Neuronal stem cell (in vitro differentiated cells): ENCODE measurements at regions not wholly inside any gene's neighbourhood (a gene's known extent, or its start where the extent isn't known, plus 50 kb on each side); places are given as distances from the start of the nearest gene placed in this dataset.
"Not testable (repeated sequence)": the region's sequence is repeated elsewhere in the genome, so short reads cannot be mapped to it uniquely, and the experiment has no call there.

Experiments used
- DNase-seq: peaks from one replicate; pipeline ENCODE4 v3.0.0-alpha.2; 2013; ENCODE audit warnings: low spot score
- H2AFZ ChIP-seq: one replicate; pipeline ENCODE4 v1.6.1; 2013; ENCODE audit warnings: mild to moderate bottlenecking, low read length, inconsistent platforms
- H2AK5ac ChIP-seq: 2 replicates; pipeline ENCODE4 v1.6.1; 2013; ENCODE audit warnings: low read depth, mild to moderate bottlenecking, inconsistent platforms, low read length, moderate library complexity, mixed read lengths
- H2BK120ac ChIP-seq: 2 replicates; pipeline ENCODE4 v1.6.1; 2013; ENCODE audit warnings: low read depth, mild to moderate bottlenecking, inconsistent platforms, low read length, moderate library complexity, mixed read lengths
- H2BK12ac ChIP-seq: one replicate; pipeline ENCODE4 v1.6.1; 2013; ENCODE audit warnings: low read length, inconsistent platforms
- H2BK15ac ChIP-seq: 2 replicates; pipeline ENCODE4 v1.6.1; 2013; ENCODE audit warnings: mild to moderate bottlenecking, low read length, inconsistent platforms, mixed read lengths
- H2BK5ac ChIP-seq: one replicate; pipeline ENCODE4 v1.6.1; 2013; ENCODE audit warnings: inconsistent platforms, mild to moderate bottlenecking, low read length, moderate library complexity
- H3K14ac ChIP-seq: one replicate; pipeline ENCODE4 v1.6.1; 2013; ENCODE audit warnings: low read length, inconsistent platforms
- H3K18ac ChIP-seq: 2 replicates; pipeline ENCODE4 v1.6.1; 2013; ENCODE audit warnings: low read length, inconsistent platforms
- H3K23ac ChIP-seq: 2 replicates; pipeline ENCODE4 v1.6.1; 2013; ENCODE audit warnings: low read depth, mild to moderate bottlenecking, mixed read lengths, low read length, inconsistent platforms; ENCODE audit not compliant: poor library complexity
- H3K27ac ChIP-seq: replicated peaks from 3 replicates; pipeline ENCODE4 v1.5.1; 2013; ENCODE audit warnings: low read length, inconsistent platforms
- H3K27me3 ChIP-seq, 3 experiments: 2 replicates each; pipeline ENCODE4 v1.6.1; 2013; ENCODE audit warnings: low read length in 3 of 3, mild to moderate bottlenecking in 2 of 3, inconsistent platforms in 1 of 3, low read depth in 1 of 3, mixed read lengths in 1 of 3, moderate library complexity in 1 of 3; ENCODE audit not compliant: control insufficient read depth in 3 of 3, insufficient read depth in 3 of 3
- H3K36me3 ChIP-seq, 2 donors: replicated peaks in 1 of 2; 2 replicates each; pipeline ENCODE4 v1.6.1; 2013; ENCODE audit warnings: low read length in 2 of 2; ENCODE audit not compliant: control insufficient read depth in 2 of 2, insufficient read depth in 2 of 2
- H3K4ac ChIP-seq: 2 replicates; pipeline ENCODE4 v1.6.1; 2013; ENCODE audit warnings: inconsistent platforms, mild to moderate bottlenecking, low read length, moderate library complexity
- H3K4me1 ChIP-seq, 2 donors: 1 replicate in 1 of 2; 2 replicates in 1 of 2; pipeline ENCODE4 v1.6.1; 2013; ENCODE audit warnings: low read length in 2 of 2, low read depth in 1 of 2; ENCODE audit not compliant: control insufficient read depth in 2 of 2, insufficient read depth in 1 of 2
- H3K4me2 ChIP-seq: one replicate; pipeline ENCODE4 v1.6.1; 2013; ENCODE audit warnings: mild to moderate bottlenecking, low read length, inconsistent platforms; ENCODE audit not compliant: insufficient read depth, poor library complexity, severe bottlenecking
- H3K4me3 ChIP-seq, 2 donors: 2 replicates each; pipeline ENCODE4 v1.5.1; 2013; ENCODE audit warnings: low read length in 2 of 2, mild to moderate bottlenecking in 2 of 2, inconsistent platforms in 1 of 2, moderate library complexity in 1 of 2
- H3K79me1 ChIP-seq: one replicate; pipeline ENCODE4 v1.6.1; 2013; ENCODE audit warnings: low read depth, mild to moderate bottlenecking, inconsistent platforms, low read length, moderate library complexity
- H3K9ac ChIP-seq: one replicate; pipeline ENCODE4 v1.6.1; 2013; ENCODE audit warnings: mild to moderate bottlenecking, low read depth, low read length, inconsistent platforms; ENCODE audit not compliant: poor library complexity
- H3K9me3 ChIP-seq, 2 donors: replicated peaks in 1 of 2; 2 replicates each; pipeline versions ENCODE3 to v1.6.1; 2013; ENCODE audit warnings: low read length in 2 of 2, mild to moderate bottlenecking in 2 of 2, inconsistent platforms in 1 of 2, low read depth in 1 of 2, mixed read lengths in 1 of 2, moderate library complexity in 1 of 2; ENCODE audit not compliant: control insufficient read depth in 2 of 2, insufficient read depth in 1 of 2
- H4K8ac ChIP-seq: one replicate; pipeline ENCODE4 v1.6.1; 2013; ENCODE audit warnings: low read depth, mild to moderate bottlenecking, inconsistent platforms, low read length, moderate library complexity
- H4K91ac ChIP-seq: one replicate; pipeline ENCODE4 v1.6.1; 2013; ENCODE audit warnings: low read length, low read depth, mild to moderate bottlenecking, inconsistent platforms; ENCODE audit not compliant: poor library complexity
- WGBS, 2 donors: extraction: QIAGEN DNeasy Blood & Tissue Kit; methylation state at CpG; one replicate each; pipeline ENCODE4 v1.1.7; 2013; ENCODE audit warnings: missing lambda C conversion rate in 2 of 2, mixed read lengths in 1 of 2; ENCODE audit not compliant: insufficient read length in 2 of 2, insufficient replicate concordance in 1 of 2; ENCODE audit errors: extremely low coverage in 2 of 2; 5-methylcytosine and 5-hydroxymethylcytosine counted together

- DNase-seq = no peak
These were observed 94.4 kb upstream of the CPHXL start for GRCh38 chr16:75820672-75821071.

GRCh38 chr16:75821117-75821516 lies 94.8 kb upstream of the CPHXL start:
- no peak for DNase-seq

More at GRCh38 chr16:75820672-75821071, 94.4 kb upstream of the CPHXL start:
- no peak overlapping the region for H3K4me3 ChIP-seq
- no CpG with 5 or more reads among the region's 6 CpGs for WGBS, 2 donors
- no peak overlapping the region for H2AFZ ChIP-seq
- no peak overlapping the region for H4K91ac ChIP-seq
- no peaks in the 10 kb centered on the region for H3K9me3 ChIP-seq
- H3K18ac ChIP-seq = no peak overlapping the region
- no peak overlapping the region for H3K27ac ChIP-seq
- no peak overlapping the region for H3K4me2 ChIP-seq
- no peaks in the 10 kb centered on the region for H3K4me1 ChIP-seq
- H3K36me3 ChIP-seq = no peaks in the 10 kb centered on the region
- H3K14ac ChIP-seq = no peak overlapping the region
- H3K9ac ChIP-seq = no peak overlapping the region
- no peak overlapping the region for H2BK5ac ChIP-seq
- H3K4ac ChIP-seq = no peak overlapping the region
- no peaks in the 10 kb centered on the region for H3K27me3 ChIP-seq
- no peaks in the 10 kb centered on the region for H3K79me1 ChIP-seq
- H4K8ac ChIP-seq = no peak overlapping the region
- no peak overlapping the region for H2AK5ac ChIP-seq
- no peak overlapping the region for H2BK120ac ChIP-seq
- H2BK15ac ChIP-seq = no peak overlapping the region
- no peak overlapping the region for H3K23ac ChIP-seq
- H2BK12ac ChIP-seq = no peak overlapping the region

GRCh38 chr16:75825750-75826149 lies 99.5 kb upstream of the CPHXL start:
- H3K27ac ChIP-seq, H2BK5ac ChIP-seq, H3K4me2 ChIP-seq, H3K36me3 ChIP-seq, DNase-seq, H4K8ac ChIP-seq, H3K9ac ChIP-seq, H2BK120ac ChIP-seq, H2AFZ ChIP-seq, H3K79me1 ChIP-seq, H2BK12ac ChIP-seq, H3K14ac ChIP-seq, H2BK15ac ChIP-seq, H3K27me3 ChIP-seq, H3K4me3 ChIP-seq, H3K23ac ChIP-seq, H2AK5ac ChIP-seq, H3K4ac ChIP-seq, H4K91ac ChIP-seq, H3K18ac ChIP-seq, H3K9me3 ChIP-seq, H3K4me1 ChIP-seq: not testable (repeated sequence)
- WGBS, 2 donors = no CpG with 5 or more reads among the region's 6 CpGs

More at GRCh38 chr16:75821117-75821516, 94.8 kb upstream of the CPHXL start:
- Histone ChIP-seq H2BK15ac (no peak overlapping the region), H3K23ac (no peak overlapping the region), H2BK5ac (no peak overlapping the region), H3K27ac (no peak overlapping the region), H3K9me3 (no peaks in the 10 kb centered on the region), H3K18ac (no peak overlapping the region), H2AFZ (no peak overlapping the region), H2BK12ac (no peak overlapping the region), H3K4me2 (no peak overlapping the region), H3K36me3 (no peaks in the 10 kb centered on the region), H3K4ac (no peak overlapping the region), H3K4me1 (no peaks in the 10 kb centered on the region), H3K79me1 (no peaks in the 10 kb centered on the region), H4K91ac (no peak overlapping the region), H2AK5ac (no peak overlapping the region), H3K9ac (no peak overlapping the region), H3K27me3 (no peaks in the 10 kb centered on the region), H3K4me3 (no peak overlapping the region), H2BK120ac (no peak overlapping the region), H3K14ac (no peak overlapping the region), H4K8ac (no peak overlapping the region)
- WGBS, 2 donors = no CpG with 5 or more reads among the region's 3 CpGs

GRCh38 chr16:75827372-75828038 lies 101.2 kb upstream of the CPHXL start:
- H4K8ac ChIP-seq, H3K27ac ChIP-seq, H3K14ac ChIP-seq, H2AFZ ChIP-seq, H3K27me3 ChIP-seq, H3K4me3 ChIP-seq, H3K9me3 ChIP-seq, DNase-seq, H2AK5ac ChIP-seq, H3K4me2 ChIP-seq, H3K9ac ChIP-seq, H3K36me3 ChIP-seq, H2BK12ac ChIP-seq, H2BK120ac ChIP-seq, H2BK15ac ChIP-seq, H3K23ac ChIP-seq, H2BK5ac ChIP-seq, H3K18ac ChIP-seq, H4K91ac ChIP-seq, H3K79me1 ChIP-seq, H3K4ac ChIP-seq, H3K4me1 ChIP-seq: not testable (repeated sequence)
- WGBS, 2 donors = no CpG with 5 or more reads among the region's 30 CpGs
